Mucosa of rectum (tissue), 2 donors: ENCODE measurements at regions not wholly inside any gene's neighbourhood (a gene's known extent, or its start where the extent isn't known, plus 50 kb on each side); places are given as distances from the start of the nearest gene placed in this dataset.

Experiments
- H3K27ac ChIP-seq, 2 donors: one replicate each; pipeline ENCODE4 v1.7.0; 2013; ENCODE audit warnings: inconsistent platforms in 2 of 2, low read depth in 2 of 2, low read length in 2 of 2
- H3K27me3 ChIP-seq, 2 donors: one replicate each; pipeline ENCODE4 v1.7.0; 2013; ENCODE audit warnings: low read length in 2 of 2; ENCODE audit not compliant: control insufficient read depth in 2 of 2, insufficient read depth in 2 of 2
- H3K36me3 ChIP-seq, 2 donors: one replicate each; pipeline ENCODE4 v1.7.0; 2013; ENCODE audit warnings: low read length in 2 of 2; ENCODE audit not compliant: control insufficient read depth in 2 of 2, insufficient read depth in 2 of 2
- H3K4me1 ChIP-seq, 2 donors: one replicate each; pipeline ENCODE4 v1.7.0; 2013; ENCODE audit warnings: low read length in 2 of 2, mild to moderate bottlenecking in 1 of 2; ENCODE audit not compliant: control insufficient read depth in 2 of 2, insufficient read depth in 2 of 2
- H3K4me3 ChIP-seq, 2 donors: one replicate each; pipeline ENCODE4 v1.7.0; 2013; ENCODE audit warnings: low read length in 2 of 2
- H3K9ac ChIP-seq, 2 donors: one replicate each; pipeline ENCODE4 v1.7.0; 2013; ENCODE audit warnings: low read length in 2 of 2, low read depth in 1 of 2, mild to moderate bottlenecking in 1 of 2
- H3K9me3 ChIP-seq, 2 donors: one replicate each; pipeline ENCODE4 v1.7.0; 2013; ENCODE audit warnings: low read length in 2 of 2; ENCODE audit not compliant: control insufficient read depth in 2 of 2
- donor health status: healthy.
- donor health status: Normal muscosa, but diverticular disease.

DNA sequence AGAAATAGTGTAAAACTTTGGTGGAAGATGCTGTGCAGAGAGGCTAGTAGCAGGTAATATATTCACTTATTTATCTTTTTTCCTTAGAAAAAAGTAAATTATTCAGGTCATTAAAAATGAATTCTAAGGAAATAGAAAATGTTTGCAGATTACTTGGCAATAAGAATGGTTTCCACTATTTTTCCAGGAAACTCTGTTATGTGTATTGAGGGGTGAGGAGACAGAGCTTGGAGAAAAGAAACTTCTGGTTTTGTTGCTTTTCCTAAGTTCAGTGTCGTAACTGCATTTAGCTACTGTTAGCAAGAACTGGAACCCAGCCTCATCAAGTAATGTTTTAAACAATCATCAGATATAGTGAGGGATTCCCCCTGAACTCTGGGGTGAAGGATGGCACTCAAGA is 79.2 kb upstream of the SMLR1 start:
- Histone ChIP-seq H3K27ac (no peak overlapping the region), H3K4me1 (no peaks in the 10 kb centered on the region), H3K9me3 (peaks cover 0 to 6% of the 10 kb centered on the region in 2 donors), H3K36me3 (no peaks in the 10 kb centered on the region), H3K27me3 (no peaks in the 10 kb centered on the region), H3K4me3 (no peak overlapping the region), H3K9ac (no peak overlapping the region)

DNA sequence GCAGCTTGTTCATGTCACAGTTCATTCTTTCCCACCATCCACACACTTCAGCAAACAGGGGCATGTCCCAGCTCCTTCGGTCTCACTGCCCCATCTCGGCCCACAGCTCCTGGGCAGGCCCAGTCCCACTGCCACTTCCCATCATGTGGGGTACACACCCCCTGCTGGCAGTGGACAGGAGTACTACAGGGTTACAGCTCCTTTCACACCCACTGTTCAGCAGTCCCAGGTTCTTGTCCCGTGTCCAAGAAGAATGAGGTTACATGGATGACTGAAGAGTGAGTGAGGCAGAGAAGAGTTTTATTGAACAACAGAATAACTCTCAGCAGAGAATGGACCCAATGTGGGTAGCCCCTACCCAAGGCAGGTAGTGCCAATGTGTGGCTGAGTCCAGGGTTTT is 77.8 kb upstream of the SMLR1 start:
- Histone ChIP-seq H3K36me3 (no peaks in the 10 kb centered on the region), H3K4me1 (no peaks in the 10 kb centered on the region), H3K9me3 (peaks cover 0 to 6% of the 10 kb centered on the region in 2 donors), H3K27me3 (no peaks in the 10 kb centered on the region), H3K9ac (no peak overlapping the region), H3K4me3 (no peak overlapping the region), H3K27ac (no peak overlapping the region)

DNA sequence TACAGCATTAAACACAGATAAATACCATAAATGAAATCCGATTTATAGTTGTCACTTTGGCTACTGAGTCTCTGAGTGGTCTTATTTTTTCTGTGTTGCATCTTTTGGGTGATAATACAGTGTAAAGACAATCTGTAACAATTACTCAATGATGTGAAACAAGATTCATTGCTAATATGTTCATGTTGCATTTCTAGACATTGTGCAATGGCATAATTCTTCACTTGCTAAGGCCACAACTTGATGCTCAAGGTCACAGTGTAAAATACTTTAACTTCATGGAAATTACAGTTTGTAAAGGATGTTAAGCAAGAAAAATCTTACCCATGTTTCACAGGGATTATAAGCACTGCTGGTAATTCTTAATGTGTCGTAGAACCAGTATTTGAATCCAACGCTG is 74.9 kb upstream of the SMLR1 start:
- Histone ChIP-seq H3K27ac (no peak overlapping the region), H3K9me3 (peaks cover 0 to 6% of the 10 kb centered on the region in 2 donors), H3K4me1 (no peaks in the 10 kb centered on the region), H3K36me3 (no peaks in the 10 kb centered on the region), H3K4me3 (no peak overlapping the region), H3K27me3 (no peaks in the 10 kb centered on the region), H3K9ac (no peak overlapping the region)

DNA sequence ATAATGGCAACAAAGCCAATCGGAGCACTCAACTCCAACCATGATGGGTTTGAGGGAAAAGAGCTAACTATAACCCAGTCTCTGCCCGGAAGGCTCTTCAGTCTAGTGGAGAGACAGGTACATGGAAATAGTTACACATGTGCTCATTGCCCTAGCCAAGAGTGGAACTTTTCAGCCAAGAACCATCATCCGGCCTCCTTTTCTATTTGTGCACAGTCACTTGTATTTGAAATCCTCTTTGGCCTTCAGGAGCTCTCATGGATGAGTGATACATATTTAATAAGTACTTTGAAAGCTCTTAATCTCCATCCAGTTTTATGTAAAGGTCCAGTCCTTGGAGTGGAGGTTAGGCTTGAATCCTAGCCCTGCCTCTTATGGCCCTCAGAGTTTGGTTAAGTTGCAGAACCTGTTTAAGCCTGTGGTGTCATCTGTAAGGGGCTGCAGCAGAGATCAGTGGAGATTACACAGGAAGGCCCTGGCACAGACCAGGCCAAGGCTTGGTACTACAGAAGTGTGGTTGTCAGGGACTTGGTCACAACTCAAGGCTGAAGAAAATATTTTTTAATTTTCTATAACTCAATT is 72.3 kb upstream of the SMLR1 start:
- H3K27me3 ChIP-seq, result no peaks in the 10 kb centered on the region
- no peaks in the 10 kb centered on the region for H3K4me1 ChIP-seq
- no peak overlapping the region for H3K27ac ChIP-seq
- no peaks in the 10 kb centered on the region for H3K36me3 ChIP-seq
- H3K4me3 ChIP-seq, result no peak overlapping the region
- H3K9me3 ChIP-seq, result no peaks in the 10 kb centered on the region
- no peak overlapping the region for H3K9ac ChIP-seq

DNA sequence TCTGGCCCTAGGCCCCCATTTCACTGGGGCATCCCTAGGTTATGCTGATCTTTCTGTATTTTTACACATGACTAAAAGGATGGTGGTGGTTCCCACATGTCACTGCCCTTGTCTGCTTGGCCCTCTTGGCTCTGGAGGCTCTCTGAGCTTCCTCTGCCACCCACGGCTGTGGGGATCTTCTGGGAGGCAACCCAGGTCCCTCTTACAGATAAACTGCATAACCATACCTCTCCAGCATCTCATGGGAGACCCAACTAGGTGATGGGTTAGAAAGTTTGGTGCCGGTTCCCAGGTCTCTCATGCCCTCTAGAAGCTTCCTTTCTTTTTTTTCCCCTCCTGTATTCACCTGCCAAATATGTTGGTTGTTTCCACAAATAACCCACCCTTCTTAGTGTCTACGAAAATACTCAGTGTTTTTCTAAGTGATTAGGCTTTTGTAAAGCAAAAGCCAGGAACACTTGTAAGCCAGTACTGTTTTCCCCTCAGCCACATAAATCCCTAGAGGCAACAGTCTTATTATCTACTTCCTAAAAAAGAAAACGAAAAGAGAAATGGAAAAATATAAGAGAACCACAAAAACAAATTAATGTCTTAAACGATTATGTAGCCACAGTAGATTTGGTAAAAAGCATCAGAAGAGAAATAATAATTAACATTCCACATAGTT is 71.7 kb upstream of the SMLR1 start:
- Histone ChIP-seq H3K4me1 (no peaks in the 10 kb centered on the region), H3K27me3 (no peaks in the 10 kb centered on the region), H3K36me3 (no peaks in the 10 kb centered on the region), H3K9me3 (no peaks in the 10 kb centered on the region), H3K9ac (no peak overlapping the region), H3K27ac (no peak overlapping the region), H3K4me3 (no peak overlapping the region)

DNA sequence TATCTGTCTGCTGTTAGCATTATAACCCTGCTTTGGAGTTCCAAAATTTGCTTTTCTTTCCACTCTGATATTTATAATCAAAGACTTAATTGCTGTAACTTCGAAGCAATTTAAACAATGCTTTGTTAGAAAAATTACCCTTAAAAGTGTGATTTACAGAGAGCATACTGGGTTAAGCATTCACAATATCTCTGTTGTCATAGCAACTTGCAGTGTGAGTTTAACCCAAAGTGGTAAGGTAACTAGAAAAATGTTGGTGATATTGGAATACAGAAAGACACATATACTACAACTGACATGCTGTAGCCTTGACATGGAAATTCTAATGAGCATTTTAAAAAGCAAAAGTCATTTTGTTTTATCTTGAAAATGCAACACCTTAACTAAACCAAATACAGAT is 70.4 kb upstream of the SMLR1 start:
- Histone ChIP-seq H3K27me3 (no peaks in the 10 kb centered on the region), H3K9me3 (no peaks in the 10 kb centered on the region), H3K9ac (no peak overlapping the region), H3K36me3 (no peaks in the 10 kb centered on the region), H3K4me1 (no peaks in the 10 kb centered on the region), H3K4me3 (no peak overlapping the region), H3K27ac (no peak overlapping the region)

DNA sequence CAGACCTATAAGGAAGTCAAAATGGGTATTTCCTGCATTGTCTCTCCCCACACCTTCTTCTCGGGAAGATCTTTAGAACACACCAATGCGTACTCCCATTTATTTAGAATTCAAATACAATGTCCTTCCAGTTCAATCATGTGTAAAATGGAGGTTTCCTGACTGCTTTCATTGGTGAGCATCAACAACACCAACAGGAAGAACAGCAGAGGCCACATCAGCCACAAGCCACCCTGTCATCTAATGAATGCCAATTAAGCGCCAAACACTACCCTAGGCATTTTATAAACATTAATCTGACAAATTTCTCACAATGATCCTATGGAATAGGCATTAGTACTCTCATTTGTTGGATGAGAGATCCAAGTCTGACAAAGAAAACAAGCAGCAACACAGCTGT is 68.4 kb upstream of the SMLR1 start:
- Histone ChIP-seq H3K9me3 (no peaks in the 10 kb centered on the region), H3K4me3 (no peak overlapping the region), H3K9ac (no peak overlapping the region), H3K27ac (no peak overlapping the region), H3K27me3 (no peaks in the 10 kb centered on the region), H3K4me1 (no peaks in the 10 kb centered on the region), H3K36me3 (no peaks in the 10 kb centered on the region)

GRCh38 chr6:130760006-130760405 is 67.2 kb upstream of the SMLR1 start:
- H3K9me3 ChIP-seq, result no peaks in the 10 kb centered on the region
- no peaks in the 10 kb centered on the region for H3K36me3 ChIP-seq
- no peak overlapping the region for H3K4me3 ChIP-seq
- no peaks in the 10 kb centered on the region for H3K4me1 ChIP-seq
- no peaks in the 10 kb centered on the region for H3K27me3 ChIP-seq
- H3K27ac ChIP-seq, result no peak overlapping the region
- H3K9ac ChIP-seq, result no peak overlapping the region

DNA sequence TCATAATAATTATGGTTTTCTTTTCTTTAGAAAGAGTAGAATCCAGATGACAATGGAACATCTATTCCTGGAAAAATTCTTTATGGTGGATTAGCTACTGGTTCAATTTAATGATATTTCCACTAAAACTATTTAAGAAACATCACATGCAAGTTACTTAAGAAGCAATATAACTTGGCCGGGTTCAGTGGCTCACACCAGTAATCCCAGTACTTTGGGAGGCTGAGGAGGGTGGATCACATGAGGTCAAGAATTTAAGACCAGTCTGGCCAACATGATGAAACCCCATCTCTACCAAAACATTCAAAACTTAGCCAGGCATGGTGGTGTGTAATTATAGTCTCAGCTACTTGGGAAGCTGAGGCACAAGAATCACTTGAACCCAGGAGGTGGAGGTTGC is 65.9 kb upstream of the SMLR1 start:
- H3K27ac ChIP-seq, result no peak overlapping the region
- H3K27me3 ChIP-seq, result no peaks in the 10 kb centered on the region
- no peaks in the 10 kb centered on the region for H3K9me3 ChIP-seq
- H3K4me3 ChIP-seq, result no peak overlapping the region
- no peaks in the 10 kb centered on the region for H3K36me3 ChIP-seq
- no peak overlapping the region for H3K9ac ChIP-seq
- no peaks in the 10 kb centered on the region for H3K4me1 ChIP-seq

DNA sequence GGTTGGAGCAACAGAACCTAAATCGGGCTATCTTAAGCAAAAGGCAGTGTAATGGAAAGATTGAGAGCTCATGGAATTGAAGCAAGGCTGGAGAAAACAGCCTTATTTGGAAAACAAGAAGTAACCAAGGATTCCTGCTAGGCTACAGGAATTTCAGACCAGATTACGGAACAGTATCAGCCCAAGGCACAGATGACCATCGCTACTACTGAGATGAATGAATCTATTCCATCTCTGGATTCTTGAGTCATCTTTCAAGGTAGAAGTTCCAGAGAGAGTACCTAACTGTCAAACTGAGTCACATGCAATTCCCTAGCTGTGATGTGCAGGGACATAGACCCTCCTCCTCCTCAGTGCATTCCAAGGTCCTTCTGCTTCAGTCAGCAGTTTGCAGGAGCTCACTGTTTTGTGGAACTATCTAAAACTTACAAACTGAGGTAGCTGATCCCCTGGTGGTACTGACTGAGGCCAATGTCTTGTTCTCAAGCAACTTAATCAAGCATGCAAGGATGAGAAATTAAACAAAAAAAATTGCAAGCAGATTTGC is 62.0 kb upstream of the SMLR1 start:
- Histone ChIP-seq H3K9ac (no peak overlapping the region), H3K9me3 (no peaks in the 10 kb centered on the region), H3K36me3 (no peaks in the 10 kb centered on the region), H3K4me3 (no peak overlapping the region), H3K4me1 (no peaks in the 10 kb centered on the region), H3K27me3 (no peaks in the 10 kb centered on the region), H3K27ac (no peak overlapping the region)
